IMR-90 (cell line): ENCODE measurements at regions not wholly inside any gene's neighbourhood (a gene's known extent, or its start where the extent isn't known, plus 50 kb on each side); places are given as distances from the start of the nearest gene placed in this dataset.

Source experiments
- ATAC-seq: fragments of 200-7000 bp; cut with Tn5 transposase; 2 replicates; pipeline ENCODE4 v1.9.1; 2020; ENCODE audit warnings: low read depth, mild to moderate bottlenecking, moderate library complexity
- BruUV-seq: library from RNA; stranded (reverse); fragments of 400-500 nt; replicated peaks from 2 replicates; lab custom pipeline; 2021; lab: Mats Ljungman, UMichigan
- CTCF ChIA-PET: fragments of 300-600 bp; formaldehyde crosslinking; extraction: SDS; loops from one replicate; lab custom pipeline; 2021; ENCODE audit warnings: antibody characterized with exemption; lab: Yijun Ruan, JAX
- POLR2A ChIA-PET: fragments of 300-600 bp; sonication (Branson Sonifier 250); formaldehyde crosslinking; loops from one replicate; lab custom pipeline; 2022; ENCODE audit warnings: antibody characterized with exemption; ENCODE audit not compliant: unreplicated experiment; lab: Charles Lee
- DNase-seq: peaks from one replicate; pipeline ENCODE4 v3.0.0; 2013
- H2AFZ ChIP-seq: replicated peaks from 2 replicates; pipeline ENCODE3; 2013; ENCODE audit warnings: low read length, mild to moderate bottlenecking; ENCODE audit not compliant: poor library complexity
- H2AK5ac ChIP-seq: 2 replicates; pipeline ENCODE4 v1.6.1; 2013; ENCODE audit warnings: low read depth, low read length, inconsistent platforms
- H2AK9ac ChIP-seq: replicated peaks from 2 replicates; pipeline ENCODE3; 2013; ENCODE audit warnings: mild to moderate bottlenecking, low read depth, low read length, moderate library complexity; ENCODE audit not compliant: poor library complexity
- H2BK120ac ChIP-seq: 2 replicates; pipeline ENCODE4 v1.6.1; 2013; ENCODE audit warnings: low read depth, low read length, inconsistent platforms
- H2BK15ac ChIP-seq: 3 replicates; pipeline ENCODE4 v1.6.1; 2013; ENCODE audit warnings: low read depth, low read length, inconsistent platforms
- H2BK20ac ChIP-seq: 2 replicates; pipeline ENCODE4 v1.6.1; 2013; ENCODE audit warnings: low read depth, mild to moderate bottlenecking, inconsistent platforms, low read length, moderate library complexity
- H2BK5ac ChIP-seq: 2 replicates; pipeline ENCODE4 v1.6.1; 2013; ENCODE audit warnings: mild to moderate bottlenecking, low read depth, low read length, inconsistent platforms; ENCODE audit not compliant: poor library complexity, severe bottlenecking
- H3K14ac ChIP-seq: replicated peaks from 2 replicates; pipeline ENCODE4 v1.6.1; 2013; ENCODE audit warnings: low read depth, low read length, inconsistent platforms
- H3K18ac ChIP-seq: 2 replicates; pipeline ENCODE4 v1.6.1; 2013; ENCODE audit warnings: low read depth, low read length, control low read depth
- H3K23ac ChIP-seq: 2 replicates; pipeline ENCODE4 v1.6.1; 2013; ENCODE audit warnings: low read depth, low read length, inconsistent platforms
- H3K27ac ChIP-seq: 2 replicates; pipeline ENCODE4 v1.5.1; 2013; ENCODE audit warnings: mild to moderate bottlenecking, control low read depth, low read length; ENCODE audit not compliant: insufficient read depth
- H3K27me3 ChIP-seq: 2 replicates; pipeline ENCODE4 v1.6.1; 2013; ENCODE audit warnings: low read length; ENCODE audit not compliant: control insufficient read depth, insufficient read depth
- H3K36me3 ChIP-seq: 2 replicates; pipeline ENCODE4 v1.6.1; 2013; ENCODE audit warnings: low read length, mixed read lengths; ENCODE audit not compliant: control insufficient read depth, insufficient read depth
- H3K4ac ChIP-seq: 2 replicates; pipeline ENCODE4 v1.6.1; 2013; ENCODE audit warnings: low read depth, low read length, inconsistent platforms
- H3K4me1 ChIP-seq: 2 replicates; pipeline ENCODE4 v1.6.1; 2013; ENCODE audit warnings: low read length, mixed read lengths; ENCODE audit not compliant: control insufficient read depth, insufficient read depth
- H3K4me2 ChIP-seq: 2 replicates; pipeline ENCODE4 v1.6.1; 2013; ENCODE audit warnings: low read depth, mild to moderate bottlenecking, control low read depth, low read length, moderate library complexity
- H3K4me3 ChIP-seq: 2 replicates; pipeline ENCODE4 v1.5.1; 2013; ENCODE audit warnings: low read depth, mild to moderate bottlenecking, control low read depth, low read length, moderate library complexity; ENCODE audit not compliant: insufficient read depth
- H3K56ac ChIP-seq: 2 replicates; pipeline ENCODE4 v1.6.1; 2013; ENCODE audit warnings: low read length, inconsistent platforms; ENCODE audit not compliant: insufficient read depth; ENCODE audit errors: extremely low read depth
- H3K79me1 ChIP-seq, 2 experiments: 2 replicates each; pipeline ENCODE4 v1.6.1; 2013; ENCODE audit warnings: low read length in 2 of 2, inconsistent platforms in 1 of 2, low read depth in 1 of 2
- H3K9ac ChIP-seq: 2 replicates; pipeline ENCODE4 v1.6.1; 2013; ENCODE audit warnings: low read depth, low read length, control low read depth
- H3K9me1 ChIP-seq: 2 replicates; pipeline ENCODE4 v1.6.1; 2013; ENCODE audit warnings: low read length, inconsistent platforms; ENCODE audit not compliant: insufficient read depth
- H3K9me3 ChIP-seq: 2 replicates; pipeline ENCODE4 v1.6.1; 2013; ENCODE audit warnings: low read length; ENCODE audit not compliant: control insufficient read depth, insufficient read depth
- H4K20me1 ChIP-seq: 2 replicates; pipeline ENCODE4 v1.6.1; 2013; ENCODE audit warnings: low read length, inconsistent platforms; ENCODE audit not compliant: insufficient read depth
- H4K5ac ChIP-seq: 2 replicates; pipeline ENCODE4 v1.6.1; 2013; ENCODE audit warnings: mild to moderate bottlenecking, low read depth, low read length, control low read depth
- H4K8ac ChIP-seq, 2 experiments: 2 replicates each; pipeline ENCODE4 v1.6.1; 2013; ENCODE audit warnings: low read depth in 2 of 2, low read length in 2 of 2, control low read depth in 1 of 2, inconsistent platforms in 1 of 2
- H4K91ac ChIP-seq: 2 replicates; pipeline ENCODE4 v1.6.1; 2013; ENCODE audit warnings: low read depth, low read length, inconsistent platforms; ENCODE audit not compliant: insufficient read depth
- BHLHE40 ChIP-seq: fragments of 150-350 bp; IDR thresholded peaks from 2 replicates; pipeline ENCODE4 v1.6.1; 2016; ENCODE audit warnings: mild to moderate bottlenecking, low read depth, low read length
- CEBPB ChIP-seq: IDR thresholded peaks from 2 replicates; pipeline ENCODE4 v1.6.1; 2012; ENCODE audit warnings: low read depth, low read length, improper control_type of control experiment
- CHD1 ChIP-seq: IDR thresholded peaks from 2 replicates; pipeline ENCODE4 v1.6.1; 2012; ENCODE audit warnings: low read depth, low read length, improper control_type of control experiment
- FOS ChIP-seq: fragments of 150-350 bp; IDR thresholded peaks from 2 replicates; pipeline ENCODE4 v1.6.1; 2016; ENCODE audit warnings: low read depth, low read length
- MAFK ChIP-seq: IDR thresholded peaks from 2 replicates; pipeline ENCODE4 v1.6.1; 2012; ENCODE audit warnings: low read depth, low read length, improper control_type of control experiment
- MAZ ChIP-seq: IDR thresholded peaks from 2 replicates; pipeline ENCODE4 v1.6.1; 2012; ENCODE audit warnings: low read depth, mild to moderate bottlenecking, low read length, improper control_type of control experiment, moderate library complexity, borderline replicate concordance
- MXI1 ChIP-seq: IDR thresholded peaks from 2 replicates; pipeline ENCODE4 v1.6.1; 2012; ENCODE audit warnings: low read depth, mild to moderate bottlenecking, low read length, moderate library complexity, borderline replicate concordance
- NFE2L2 ChIP-seq: fragments of 150-350 bp; IDR thresholded peaks from 2 replicates; pipeline ENCODE4 v1.6.1; 2016; ENCODE audit warnings: low read depth, mild to moderate bottlenecking, low read length
- POLR2A ChIP-seq: IDR thresholded peaks from 2 replicates; pipeline ENCODE4 v1.6.1; 2012; ENCODE audit warnings: mild to moderate bottlenecking, low read depth, low read length
- RAD21 ChIP-seq: IDR thresholded peaks from 2 replicates; pipeline ENCODE4 v1.6.1; 2012; ENCODE audit warnings: low read length, improper control_type of control experiment
- RCOR1 ChIP-seq: IDR thresholded peaks from 2 replicates; pipeline ENCODE4 v1.6.1; 2012; ENCODE audit warnings: mild to moderate bottlenecking, low read length, improper control_type of control experiment; ENCODE audit not compliant: insufficient replicate concordance
- RFX5 ChIP-seq: IDR thresholded peaks from 2 replicates; pipeline ENCODE4 v1.8.0; 2012; ENCODE audit warnings: low read depth, mild to moderate bottlenecking, low read length, moderate library complexity
- SMC3 ChIP-seq: fragments of 150-350 bp; IDR thresholded peaks from 2 replicates; pipeline ENCODE4 v1.6.1; 2016; ENCODE audit warnings: low read depth, mild to moderate bottlenecking, antibody characterized with exemption, low read length, moderate library complexity
- WGBS, 2 experiments: methylation state at CpG; one replicate each; pipeline versions ENCODE4 v1.1.5 to v1.1.7; 2013; ENCODE audit warnings: missing lambda C conversion rate in 2 of 2; ENCODE audit not compliant: insufficient read length in 1 of 2; ENCODE audit errors: extremely low coverage in 2 of 2; 5-methylcytosine and 5-hydroxymethylcytosine counted together
- dilution Hi-C: fragments of 300-500 bp; cut with HindIII; formaldehyde crosslinking; loops from one replicate; pipeline ENCODE4 v1.14.3; 2018; ENCODE audit warnings: low sequenced_read_pairs; ENCODE audit not compliant: unreplicated experiment
- in situ Hi-C: fragments of 300-500 bp; cut with MboI; formaldehyde crosslinking; loops from 3 replicates; pipeline ENCODE4 v1.14.3; 2019; ENCODE audit warnings: low sequenced_read_pairs, inconsistent platforms, mixed read lengths
- intact Hi-C: fragments of 100-400 bp; cut with micrococcal nuclease; formaldehyde crosslinking; loops from 2 replicates; pipeline ENCODE4 v1.10.0; 2022
- TF ChIP-seq, protein P1 (sequence below): fragments of 150-350 bp; IDR thresholded peaks from 2 replicates; pipeline ENCODE4 v1.6.1; 2016; ENCODE audit warnings: low read depth, mild to moderate bottlenecking, low read length, moderate library complexity, borderline replicate concordance
- TF ChIP-seq, protein P2 (sequence below): fragments of 150-350 bp; IDR thresholded peaks from 2 replicates; pipeline ENCODE4 v1.6.1; 2017; ENCODE audit warnings: mild to moderate bottlenecking, antibody characterized with exemption, low read length, low read depth
- TF ChIP-seq, protein P3 (sequence below): conservative IDR thresholded peaks from 2 replicates; pipeline ENCODE4 v1.5.1; 2012; ENCODE audit warnings: mild to moderate bottlenecking, low read depth, low read length, improper control_type of control experiment

DNA sequence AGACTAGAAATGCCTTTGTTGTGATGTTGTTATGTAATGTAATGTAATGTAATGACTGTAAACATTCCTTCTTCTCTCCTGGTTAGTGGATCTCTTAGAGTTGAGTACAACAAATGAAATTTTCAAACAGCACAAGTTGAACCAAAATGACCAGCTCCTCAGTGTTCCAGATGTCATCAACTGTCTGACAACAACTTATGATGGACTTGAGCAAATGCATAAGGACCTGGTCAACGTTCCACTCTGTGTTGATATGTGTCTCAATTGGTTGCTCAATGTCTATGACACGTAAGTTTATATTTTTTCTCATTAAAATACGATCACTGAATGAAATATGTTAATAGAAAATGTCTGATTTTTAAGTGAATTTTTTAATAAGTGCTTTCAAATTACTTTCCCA is 496.7 kb downstream of the UTRN start:
- Histone ChIP-seq H4K8ac (no peak overlapping the region), H3K18ac (no peak overlapping the region), H3K4me2 (no peak overlapping the region), H3K56ac (no peak overlapping the region), H3K4me1 (peaks cover 2% of the 10 kb centered on the region; the same call in 1 of the 2 replicates), H2AK9ac (no peak overlapping the region), H3K79me1 (no peaks in the 10 kb centered on the region; a peak in 1 of 4 replicates), H3K23ac (no peak overlapping the region), H3K36me3 (no peaks in the 10 kb centered on the region), H3K4me3 (no peak overlapping the region), H3K9me3 (no peaks in the 10 kb centered on the region), H3K27me3 (no peaks in the 10 kb centered on the region), H4K91ac (no peak overlapping the region), H2AK5ac (no peak overlapping the region), H2AFZ (no peak overlapping the region), H4K20me1 (no peaks in the 10 kb centered on the region), H2BK15ac (no peak overlapping the region), H3K14ac (no peak overlapping the region), H2BK5ac (no peak overlapping the region), H3K9ac (no peak overlapping the region), H2BK20ac (no peak overlapping the region), H3K4ac (no peak overlapping the region), H4K5ac (no peak overlapping the region), H2BK120ac (no peak overlapping the region), H3K27ac (no peak overlapping the region), H3K9me1 (peaks cover 5% of the 10 kb centered on the region)
- POLR2A ChIA-PET: no interaction called here
- TF ChIP-seq FOS (no peak), CEBPB (no peak), RFX5 (no peak), MAZ (no peak), CHD1 (no peak), POLR2A (no peak), BHLHE40 (no peak), RCOR1 (no peak), NFE2L2 (no peak), MXI1 (no peak), SMC3 (no peak), MAFK (no peak), RAD21 (no peak)
- TF ChIP-seq, protein P1, sequence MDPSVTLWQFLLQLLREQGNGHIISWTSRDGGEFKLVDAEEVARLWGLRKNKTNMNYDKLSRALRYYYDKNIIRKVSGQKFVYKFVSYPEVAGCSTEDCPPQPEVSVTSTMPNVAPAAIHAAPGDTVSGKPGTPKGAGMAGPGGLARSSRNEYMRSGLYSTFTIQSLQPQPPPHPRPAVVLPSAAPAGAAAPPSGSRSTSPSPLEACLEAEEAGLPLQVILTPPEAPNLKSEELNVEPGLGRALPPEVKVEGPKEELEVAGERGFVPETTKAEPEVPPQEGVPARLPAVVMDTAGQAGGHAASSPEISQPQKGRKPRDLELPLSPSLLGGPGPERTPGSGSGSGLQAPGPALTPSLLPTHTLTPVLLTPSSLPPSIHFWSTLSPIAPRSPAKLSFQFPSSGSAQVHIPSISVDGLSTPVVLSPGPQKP: no peak
- TF ChIP-seq, protein P2, sequence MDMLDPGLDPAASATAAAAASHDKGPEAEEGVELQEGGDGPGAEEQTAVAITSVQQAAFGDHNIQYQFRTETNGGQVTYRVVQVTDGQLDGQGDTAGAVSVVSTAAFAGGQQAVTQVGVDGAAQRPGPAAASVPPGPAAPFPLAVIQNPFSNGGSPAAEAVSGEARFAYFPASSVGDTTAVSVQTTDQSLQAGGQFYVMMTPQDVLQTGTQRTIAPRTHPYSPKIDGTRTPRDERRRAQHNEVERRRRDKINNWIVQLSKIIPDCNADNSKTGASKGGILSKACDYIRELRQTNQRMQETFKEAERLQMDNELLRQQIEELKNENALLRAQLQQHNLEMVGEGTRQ: no peak
- TF ChIP-seq, protein P3, sequence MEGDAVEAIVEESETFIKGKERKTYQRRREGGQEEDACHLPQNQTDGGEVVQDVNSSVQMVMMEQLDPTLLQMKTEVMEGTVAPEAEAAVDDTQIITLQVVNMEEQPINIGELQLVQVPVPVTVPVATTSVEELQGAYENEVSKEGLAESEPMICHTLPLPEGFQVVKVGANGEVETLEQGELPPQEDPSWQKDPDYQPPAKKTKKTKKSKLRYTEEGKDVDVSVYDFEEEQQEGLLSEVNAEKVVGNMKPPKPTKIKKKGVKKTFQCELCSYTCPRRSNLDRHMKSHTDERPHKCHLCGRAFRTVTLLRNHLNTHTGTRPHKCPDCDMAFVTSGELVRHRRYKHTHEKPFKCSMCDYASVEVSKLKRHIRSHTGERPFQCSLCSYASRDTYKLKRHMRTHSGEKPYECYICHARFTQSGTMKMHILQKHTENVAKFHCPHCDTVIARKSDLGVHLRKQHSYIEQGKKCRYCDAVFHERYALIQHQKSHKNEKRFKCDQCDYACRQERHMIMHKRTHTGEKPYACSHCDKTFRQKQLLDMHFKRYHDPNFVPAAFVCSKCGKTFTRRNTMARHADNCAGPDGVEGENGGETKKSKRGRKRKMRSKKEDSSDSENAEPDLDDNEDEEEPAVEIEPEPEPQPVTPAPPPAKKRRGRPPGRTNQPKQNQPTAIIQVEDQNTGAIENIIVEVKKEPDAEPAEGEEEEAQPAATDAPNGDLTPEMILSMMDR: no peak
- WGBS, 2 experiments: no CpG with 5 or more reads among the region's 3 CpGs
- no TSS peak for BruUV-seq
- ATAC-seq (no peak), DNase-seq (no peak)
- dilution Hi-C loops (no loop called here), in situ Hi-C loops (no loop called here), intact Hi-C loops (no loop called here)
- CTCF ChIA-PET: interaction anchor here (1.1 to 1.3 kb wide), 2 partner anchors 9 to 10 kb away, joined by 3 read pairs; no protein-coding TSS in a partner anchor
